Tibial artery (tissue), 4 donors: ENCODE measurements at regions not wholly inside any gene's neighbourhood (a gene's known extent, or its start where the extent isn't known, plus 50 kb on each side); places are given as distances from the start of the nearest gene placed in this dataset.

Experiments
- DNase-seq, 2 donors: peaks; one replicate each; pipeline ENCODE4 v3.0.0-alpha.2; 2019
- H3K27ac ChIP-seq, 2 donors: fragments of 200-600 bp; sonication (generic) in 1 of 2; 1 replicate in 1 of 2; 2 replicates in 1 of 2; pipeline ENCODE4 v1.5.1; 2018 to 2019; ENCODE audit warnings: mild to moderate bottlenecking in 1 of 2
- H3K27me3 ChIP-seq, 2 donors: fragments of 200-600 bp; sonication (generic) in 1 of 2; one replicate each; pipeline versions ENCODE4 v1.5.1 to v1.6.0; 2016 to 2019
- H3K36me3 ChIP-seq, 3 donors: fragments of 200-600 bp; sonication (generic) in 2 of 3; one replicate each; pipeline ENCODE4 v1.5.1; 2016 to 2019; ENCODE audit warnings: mild to moderate bottlenecking in 2 of 3
- H3K4me1 ChIP-seq, 4 donors: fragments of 200-600 bp; sonication (generic) in 2 of 4; 1 replicate in 3 of 4; 2 replicates in 1 of 4; pipeline ENCODE4 v1.5.1; 2016 to 2019
- H3K4me3 ChIP-seq, 2 donors: fragments of 200-600 bp; sonication (generic) in 1 of 2; 1 replicate in 1 of 2; 2 replicates in 1 of 2; pipeline ENCODE4 v1.5.1; 2018 to 2019; ENCODE audit warnings: mild to moderate bottlenecking in 2 of 2
- H3K9me3 ChIP-seq, 3 donors: fragments of 200-600 bp; sonication (generic) in 1 of 3; one replicate each; pipeline ENCODE4 v1.5.1; 2016 to 2019
- intact Hi-C: fragments of 100-400 bp; cut with DNase I; formaldehyde crosslinking; loops from one replicate; pipeline ENCODE4 v1.15.0; 2023; ENCODE audit warnings: low total_unique reads
- TF ChIP-seq, protein P1 (sequence below), 2 experiments: fragments of 200-600 bp in 1 of 2; fragments of 450-650 bp in 1 of 2; IDR thresholded peaks; one replicate each; pipeline ENCODE4 v1.5.1; 2017 to 2019; ENCODE audit warnings: antibody characterized with exemption in 2 of 2, mild to moderate bottlenecking in 1 of 2, moderate library complexity in 1 of 2

- intact Hi-C loops = loop anchor here (10.0 kb wide), 2 partner anchors 897 to 947 kb away; no protein-coding TSS in a partner anchor
- Histone ChIP-seq H3K27ac (no peak overlapping the region), H3K9me3 (no peaks in the 10 kb centered on the region), H3K4me3 (no peak overlapping the region), H3K36me3 (no peaks in the 10 kb centered on the region), H3K4me1 (no peaks in the 10 kb centered on the region), H3K27me3 (no peaks in the 10 kb centered on the region)
- TF ChIP-seq, protein P1, sequence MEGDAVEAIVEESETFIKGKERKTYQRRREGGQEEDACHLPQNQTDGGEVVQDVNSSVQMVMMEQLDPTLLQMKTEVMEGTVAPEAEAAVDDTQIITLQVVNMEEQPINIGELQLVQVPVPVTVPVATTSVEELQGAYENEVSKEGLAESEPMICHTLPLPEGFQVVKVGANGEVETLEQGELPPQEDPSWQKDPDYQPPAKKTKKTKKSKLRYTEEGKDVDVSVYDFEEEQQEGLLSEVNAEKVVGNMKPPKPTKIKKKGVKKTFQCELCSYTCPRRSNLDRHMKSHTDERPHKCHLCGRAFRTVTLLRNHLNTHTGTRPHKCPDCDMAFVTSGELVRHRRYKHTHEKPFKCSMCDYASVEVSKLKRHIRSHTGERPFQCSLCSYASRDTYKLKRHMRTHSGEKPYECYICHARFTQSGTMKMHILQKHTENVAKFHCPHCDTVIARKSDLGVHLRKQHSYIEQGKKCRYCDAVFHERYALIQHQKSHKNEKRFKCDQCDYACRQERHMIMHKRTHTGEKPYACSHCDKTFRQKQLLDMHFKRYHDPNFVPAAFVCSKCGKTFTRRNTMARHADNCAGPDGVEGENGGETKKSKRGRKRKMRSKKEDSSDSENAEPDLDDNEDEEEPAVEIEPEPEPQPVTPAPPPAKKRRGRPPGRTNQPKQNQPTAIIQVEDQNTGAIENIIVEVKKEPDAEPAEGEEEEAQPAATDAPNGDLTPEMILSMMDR (IDR thresholded peaks at IDR 0.05) = no peak
- no peak for DNase-seq
These were observed 374.7 kb downstream of the ANKRD50 start for GRCh38 chr4:124337874-124338273.

GRCh38 chr4:124343661-124344171 lies 368.8 kb downstream of the ANKRD50 start:
- no peak for DNase-seq
- TF ChIP-seq, protein P1 (IDR thresholded peaks at IDR 0.05) = no peak
- Histone ChIP-seq H3K4me1 (no peaks in the 10 kb centered on the region), H3K27me3 (no peaks in the 10 kb centered on the region), H3K27ac (no peak overlapping the region), H3K9me3 (no peaks in the 10 kb centered on the region), H3K4me3 (no peak overlapping the region), H3K36me3 (no peaks in the 10 kb centered on the region)
- intact Hi-C loops = no loop called here

DNA sequence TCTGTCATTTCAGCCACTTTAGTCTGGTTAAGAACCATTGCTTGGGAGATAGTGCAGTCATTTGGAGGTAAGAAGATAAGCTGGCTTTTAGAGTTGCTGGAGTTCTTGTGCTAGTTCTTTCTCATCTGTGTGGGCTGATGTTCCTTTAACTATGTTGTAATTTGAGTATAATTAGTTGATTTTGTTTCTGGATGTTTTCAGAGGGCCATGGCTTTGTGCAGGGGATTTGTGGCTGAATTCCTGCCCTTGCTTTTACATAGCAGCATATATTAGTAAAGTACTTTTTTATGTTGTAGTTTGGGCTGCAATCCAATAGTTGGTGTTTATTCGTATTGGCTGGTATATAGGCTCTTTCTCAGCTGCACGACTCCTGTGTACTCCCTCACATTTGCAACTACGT lies 339.6 kb downstream of the ANKRD50 start:
- TF ChIP-seq, protein P1 (IDR thresholded peaks at IDR 0.05) = no peak
- DNase-seq = no peak
- intact Hi-C loops = no loop called here
- H3K27ac ChIP-seq = no peak overlapping the region
- H3K9me3 ChIP-seq = peaks cover 0 to 5% (median 4%) of the 10 kb centered on the region in 3 donors
- H3K27me3 ChIP-seq = no peaks in the 10 kb centered on the region
- no peaks in the 10 kb centered on the region for H3K36me3 ChIP-seq
- H3K4me1 ChIP-seq = no peaks in the 10 kb centered on the region
- H3K4me3 ChIP-seq = no peak overlapping the region

GRCh38 chr4:124386163-124386562 lies 326.4 kb downstream of the ANKRD50 start:
- Histone ChIP-seq H3K36me3 (no peaks in the 10 kb centered on the region), H3K9me3 (no peaks in the 10 kb centered on the region), H3K27ac (peak overlapping the region; percentile 1 to 22), H3K4me1 (peaks cover 0 to 16% (median 1%) of the 10 kb centered on the region in 4 donors), H3K27me3 (no peaks in the 10 kb centered on the region), H3K4me3 (no peak overlapping the region)
- no peak for DNase-seq
- TF ChIP-seq, protein P1 (IDR thresholded peaks at IDR 0.05) = no peak
- intact Hi-C loops = no loop called here

- Histone ChIP-seq H3K4me3 (no peak overlapping the region), H3K36me3 (no peaks in the 10 kb centered on the region), H3K27me3 (no peaks in the 10 kb centered on the region), H3K27ac (peak overlapping the region in 1 of 2 donors; percentile 22), H3K4me1 (peaks cover 0 to 16% (median 1%) of the 10 kb centered on the region in 4 donors), H3K9me3 (no peaks in the 10 kb centered on the region)
- DNase-seq = no peak
- TF ChIP-seq, protein P1 (IDR thresholded peaks at IDR 0.05) = no peak
- intact Hi-C loops = no loop called here
These were observed 325.9 kb downstream of the ANKRD50 start for GRCh38 chr4:124386648-124387047.

GRCh38 chr4:124389591-124389990 lies 322.9 kb downstream of the ANKRD50 start:
- no peaks in the 10 kb centered on the region for H3K27me3 ChIP-seq
- no peak overlapping the region for H3K27ac ChIP-seq
- intact Hi-C loops = no loop called here
- no peaks in the 10 kb centered on the region for H3K9me3 ChIP-seq
- TF ChIP-seq, protein P1 (IDR thresholded peaks at IDR 0.05) = no peak
- H3K4me1 ChIP-seq = peaks cover 0 to 16% (median 1%) of the 10 kb centered on the region in 4 donors
- DNase-seq = no peak
- H3K36me3 ChIP-seq = no peaks in the 10 kb centered on the region
- no peak overlapping the region for H3K4me3 ChIP-seq
